ENCODE measurements at regions not wholly inside any gene's neighbourhood (a gene's known extent, or its start where the extent isn't known, plus 50 kb on each side); places are given as distances from the start of the nearest gene placed in this dataset.

DNA sequence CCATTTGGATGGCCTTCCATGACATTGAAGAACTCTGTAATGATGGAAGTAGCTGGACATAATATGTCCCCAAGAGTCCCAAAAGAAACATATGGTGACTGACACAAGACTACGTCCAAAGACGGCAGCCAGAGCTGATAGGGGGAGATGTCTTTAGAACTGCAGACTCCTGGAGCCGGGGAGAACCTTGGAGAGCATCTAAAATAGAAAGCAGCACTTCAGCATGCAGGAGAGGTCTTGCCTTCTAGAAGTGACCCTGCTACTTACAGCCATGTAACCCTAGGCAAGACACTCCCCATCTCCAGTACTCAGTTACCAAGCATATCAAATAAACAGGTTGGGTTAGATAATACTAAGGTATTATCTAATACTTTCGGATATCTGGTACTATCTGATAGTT is 143.8 kb upstream of the BCL6 start:
- intact Hi-C loops (cut with micrococcal nuclease) (no loop called here), in situ Hi-C loops (cut with MboI; ENCODE audit: low sequenced_read_pairs) (no loop called here), dilution Hi-C loops (cut with HindIII; ENCODE audit: low sequenced_read_pairs, unreplicated experiment) (no loop called here)
- Histone ChIP-seq H4K91ac (ENCODE audit: insufficient read depth, low read depth, low read length) (no peak overlapping the region), H3K4me3 (ENCODE audit: insufficient read depth, low read depth, low read length) (no peak overlapping the region), H3K23ac (ENCODE audit: low read depth, low read length) (no peak overlapping the region), H4K20me1 (ENCODE audit: insufficient read depth, low read length) (no peaks in the 10 kb centered on the region), H3K9me1 (ENCODE audit: insufficient read depth, low read length) (no peaks in the 10 kb centered on the region), H3K27me3 (ENCODE audit: control insufficient read depth, insufficient read depth, low read length) (no peaks in the 10 kb centered on the region), H4K8ac (ENCODE audit: low read depth in 2 of 2, low read length in 2 of 2) (no peak overlapping the region), H4K5ac (ENCODE audit: low read depth, low read length) (no peak overlapping the region), H2AK5ac (ENCODE audit: low read depth, low read length) (no peak overlapping the region), H3K9me3 (ENCODE audit: control insufficient read depth, insufficient read depth, low read length) (no peaks in the 10 kb centered on the region), H2BK120ac (ENCODE audit: low read depth, low read length) (no peak overlapping the region), H3K4me1 (ENCODE audit: control insufficient read depth, insufficient read depth, low read length) (no peaks in the 10 kb centered on the region), H2AFZ (replicated peaks; ENCODE audit: low read length, poor library complexity) (no peak overlapping the region), H2AK9ac (replicated peaks; ENCODE audit: low read depth, low read length, poor library complexity) (no peak overlapping the region), H2BK15ac (ENCODE audit: low read depth, low read length) (no peak overlapping the region), H3K9ac (ENCODE audit: low read depth, low read length) (no peak overlapping the region), H2BK20ac (ENCODE audit: low read depth, low read length) (no peak overlapping the region), H3K4me2 (ENCODE audit: low read depth, low read length) (no peak overlapping the region), H3K14ac (replicated peaks; ENCODE audit: low read depth, low read length) (no peak overlapping the region), H3K27ac (ENCODE audit: insufficient read depth, low read length) (no peak overlapping the region), H3K79me1 (ENCODE audit: low read depth in 1 of 2, low read length in 2 of 2) (no peaks in the 10 kb centered on the region), H3K56ac (ENCODE audit: extremely low read depth, insufficient read depth, low read length) (no peak overlapping the region), H3K18ac (ENCODE audit: low read depth, low read length) (no peak overlapping the region), H3K4ac (ENCODE audit: low read depth, low read length) (no peak overlapping the region), H3K36me3 (ENCODE audit: control insufficient read depth, insufficient read depth, low read length) (no peaks in the 10 kb centered on the region), H2BK5ac (ENCODE audit: low read depth, low read length, poor library complexity, severe bottlenecking) (no peak overlapping the region)
- DNase-seq (no peak), ATAC-seq (ENCODE audit: low read depth) (no peak)
- no TSS peak for BruUV-seq (replicated peaks)
- POLR2A ChIA-PET (ENCODE audit: unreplicated experiment): no interaction called here
- no CpG with 5 or more reads among the region's 4 CpGs for WGBS, 2 experiments (ENCODE audit: extremely low coverage in 2 of 2, insufficient read length in 1 of 2)
- no peak for TF ChIP-seq BHLHE40 (IDR thresholded peaks at IDR 0.05; ENCODE audit: low read depth, low read length)
- no peak for TF ChIP-seq NFE2L2 (IDR thresholded peaks at IDR 0.05; ENCODE audit: low read depth, low read length)
- TF ChIP-seq CHD1 (IDR thresholded peaks at IDR 0.05; ENCODE audit: low read depth, low read length): no peak
- TF ChIP-seq, protein P1, sequence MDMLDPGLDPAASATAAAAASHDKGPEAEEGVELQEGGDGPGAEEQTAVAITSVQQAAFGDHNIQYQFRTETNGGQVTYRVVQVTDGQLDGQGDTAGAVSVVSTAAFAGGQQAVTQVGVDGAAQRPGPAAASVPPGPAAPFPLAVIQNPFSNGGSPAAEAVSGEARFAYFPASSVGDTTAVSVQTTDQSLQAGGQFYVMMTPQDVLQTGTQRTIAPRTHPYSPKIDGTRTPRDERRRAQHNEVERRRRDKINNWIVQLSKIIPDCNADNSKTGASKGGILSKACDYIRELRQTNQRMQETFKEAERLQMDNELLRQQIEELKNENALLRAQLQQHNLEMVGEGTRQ (IDR thresholded peaks at IDR 0.05; ENCODE audit: low read depth, low read length): no peak
- no peak for TF ChIP-seq MAZ (IDR thresholded peaks at IDR 0.05; ENCODE audit: borderline replicate concordance, low read depth, low read length)
- no peak for TF ChIP-seq RAD21 (IDR thresholded peaks at IDR 0.05; ENCODE audit: low read length)
- no peak for TF ChIP-seq MAFK (IDR thresholded peaks at IDR 0.05; ENCODE audit: low read depth, low read length)
- TF ChIP-seq, protein P2, sequence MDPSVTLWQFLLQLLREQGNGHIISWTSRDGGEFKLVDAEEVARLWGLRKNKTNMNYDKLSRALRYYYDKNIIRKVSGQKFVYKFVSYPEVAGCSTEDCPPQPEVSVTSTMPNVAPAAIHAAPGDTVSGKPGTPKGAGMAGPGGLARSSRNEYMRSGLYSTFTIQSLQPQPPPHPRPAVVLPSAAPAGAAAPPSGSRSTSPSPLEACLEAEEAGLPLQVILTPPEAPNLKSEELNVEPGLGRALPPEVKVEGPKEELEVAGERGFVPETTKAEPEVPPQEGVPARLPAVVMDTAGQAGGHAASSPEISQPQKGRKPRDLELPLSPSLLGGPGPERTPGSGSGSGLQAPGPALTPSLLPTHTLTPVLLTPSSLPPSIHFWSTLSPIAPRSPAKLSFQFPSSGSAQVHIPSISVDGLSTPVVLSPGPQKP (IDR thresholded peaks at IDR 0.05; ENCODE audit: borderline replicate concordance, low read depth, low read length): no peak
- CTCF ChIA-PET: no interaction called here

Measured in IMR-90 (cell line).